SK-MEL-5 (cell line): ENCODE measurements at regions not wholly inside any gene's neighbourhood (a gene's known extent, or its start where the extent isn't known, plus 50 kb on each side); places are given as distances from the start of the nearest gene placed in this dataset.
A peak's percentile ranks its signal among the peaks of the same experiment; 100 is the strongest.
"Not testable (repeated sequence)": the region's sequence is repeated elsewhere in the genome, so short reads cannot be mapped to it uniquely, and the experiment has no call there.

Source experiments
- DNase-seq: peaks from one replicate; pipeline ENCODE4 v3.0.0-alpha.2; 2016; ENCODE audit warnings: low read depth, low spot score
- in situ Hi-C: cut with HindIII; loops from 2 replicates; pipeline ENCODE4 v1.10.0; 2016; ENCODE audit warnings: low sequenced_read_pairs, high pct_unique_total_duplicates, low pct_unique_long_range_greater_than_20kb

GRCh38 chrX:13165266-13166189 lies 121.1 kb upstream of the FAM9C start:
- in situ Hi-C loops, result no loop called here
- DNase-seq, result no peak

- in situ Hi-C loops, result no loop called here
- DNase-seq, result no peak
Measured at GRCh38 chrX:13164611-13165010, 120.2 kb upstream of the FAM9C start.

DNA sequence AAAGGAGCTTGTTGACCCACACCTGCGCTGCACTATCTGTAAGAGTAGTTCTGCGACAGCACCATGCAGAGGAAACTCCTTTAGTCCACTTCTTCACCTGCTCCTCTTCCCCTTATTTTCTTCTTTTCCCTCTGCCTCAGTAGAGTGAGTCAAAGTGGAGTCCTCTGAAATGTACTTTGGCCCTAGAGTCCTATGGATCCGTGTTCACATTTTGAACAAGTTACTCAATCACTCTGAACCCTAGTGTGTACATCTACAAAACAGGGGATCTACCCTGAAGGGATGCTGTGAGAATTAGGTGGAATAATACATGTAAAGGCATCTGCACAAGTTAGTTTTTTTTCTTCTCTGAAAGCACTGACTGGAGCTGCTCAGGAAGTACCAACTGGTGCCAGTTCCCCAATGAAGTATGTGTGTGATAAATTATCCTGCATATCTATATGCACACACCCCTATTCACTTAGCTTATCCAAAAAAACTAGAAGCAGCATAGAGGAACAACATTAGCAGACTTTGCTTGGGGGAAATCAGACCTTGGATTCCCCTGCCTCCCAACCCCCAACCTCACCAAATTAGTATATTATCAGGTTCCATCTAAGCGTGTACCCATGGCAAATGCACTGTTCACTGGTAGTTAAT lies 118.5 kb upstream of the FAM9C start:
- in situ Hi-C loops, result no loop called here
- no peak for DNase-seq

- in situ Hi-C loops, result no loop called here
- DNase-seq, result no peak
Measured at GRCh38 chrX:13159886-13160285, 115.5 kb upstream of the FAM9C start.

GRCh38 chrX:13158911-13159310 lies 114.5 kb upstream of the FAM9C start:
- DNase-seq, result no peak
- in situ Hi-C loops, result no loop called here

DNA sequence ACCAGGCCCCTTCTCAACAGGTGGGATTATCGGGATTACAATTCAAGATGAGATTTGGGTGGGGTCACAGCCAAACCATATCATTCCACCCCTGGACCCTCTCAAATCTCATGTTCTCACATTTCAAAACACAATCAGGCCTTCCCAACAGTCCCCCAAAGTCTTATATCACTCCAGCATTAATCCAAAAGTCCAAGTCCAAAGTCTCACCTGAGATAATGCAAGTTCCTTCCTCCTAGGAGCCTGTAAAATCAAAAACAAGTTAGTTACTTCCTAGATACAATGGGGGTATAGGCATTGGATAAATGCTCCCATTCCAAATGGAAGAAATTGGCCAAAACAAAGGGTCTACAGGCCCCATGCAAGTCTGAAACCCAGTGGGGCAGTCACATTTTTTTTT lies 111.1 kb upstream of the FAM9C start:
- in situ Hi-C loops, DNase-seq: not testable (repeated sequence)

DNA sequence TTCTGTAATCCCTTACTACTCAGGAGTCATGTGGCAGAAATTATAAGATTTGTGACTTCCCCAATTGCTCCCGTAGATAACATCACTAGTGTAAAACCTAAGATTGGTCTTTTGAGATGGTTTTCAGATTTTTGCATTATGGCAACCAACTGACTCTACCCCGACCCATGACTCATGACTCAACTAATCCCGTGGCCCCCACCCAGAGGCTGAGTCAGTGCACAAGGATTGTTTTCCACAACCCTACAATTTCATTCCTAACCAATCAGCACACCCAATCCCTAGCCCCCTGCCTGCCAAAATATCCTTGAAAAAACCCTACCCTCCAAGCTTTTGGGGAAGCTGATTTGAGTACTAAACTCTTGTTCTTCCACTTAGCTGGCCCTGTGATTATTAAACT lies 109.4 kb upstream of the FAM9C start:
- no peak for DNase-seq
- in situ Hi-C loops, result no loop called here

DNA sequence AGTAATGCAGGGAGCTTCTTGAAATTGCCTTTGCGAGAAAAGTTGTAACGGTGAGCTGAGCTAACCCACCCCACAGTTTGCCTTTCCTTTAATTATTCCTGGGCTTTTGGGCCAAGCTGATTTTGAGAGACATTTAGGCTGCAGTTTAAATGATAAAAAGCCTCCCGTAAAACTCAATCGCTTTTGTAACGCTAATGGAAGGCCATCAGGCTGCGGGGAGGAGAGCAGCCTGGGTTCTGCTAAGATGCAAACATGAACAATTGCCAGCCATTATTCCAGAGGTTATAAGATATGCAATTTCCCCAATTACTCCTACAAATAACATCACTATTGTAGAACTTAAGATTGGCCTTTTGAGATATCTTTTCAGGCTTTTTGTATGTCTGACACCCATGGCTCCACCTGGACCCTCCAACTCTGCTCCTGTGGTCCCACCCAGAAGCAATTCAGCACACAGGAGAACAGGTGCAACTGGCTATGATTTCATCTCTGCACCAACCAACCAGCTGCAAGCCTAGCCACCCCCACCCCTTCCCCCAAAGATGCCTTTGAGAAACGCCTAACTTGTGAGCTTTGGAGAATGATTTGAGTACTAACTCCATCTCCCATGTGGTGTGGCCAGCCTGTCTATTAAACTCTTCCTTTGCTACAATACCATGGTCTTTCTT lies 108.2 kb upstream of the FAM9C start:
- DNase-seq, result no peak
- in situ Hi-C loops, result no loop called here

- in situ Hi-C loops, result no loop called here
- no peak for DNase-seq
Measured at GRCh38 chrX:13151828-13152517, 107.6 kb upstream of the FAM9C start.

- DNase-seq, result no peak
- in situ Hi-C loops, result no loop called here
Measured at GRCh38 chrX:13149702-13150350, 105.4 kb upstream of the FAM9C start.

DNA sequence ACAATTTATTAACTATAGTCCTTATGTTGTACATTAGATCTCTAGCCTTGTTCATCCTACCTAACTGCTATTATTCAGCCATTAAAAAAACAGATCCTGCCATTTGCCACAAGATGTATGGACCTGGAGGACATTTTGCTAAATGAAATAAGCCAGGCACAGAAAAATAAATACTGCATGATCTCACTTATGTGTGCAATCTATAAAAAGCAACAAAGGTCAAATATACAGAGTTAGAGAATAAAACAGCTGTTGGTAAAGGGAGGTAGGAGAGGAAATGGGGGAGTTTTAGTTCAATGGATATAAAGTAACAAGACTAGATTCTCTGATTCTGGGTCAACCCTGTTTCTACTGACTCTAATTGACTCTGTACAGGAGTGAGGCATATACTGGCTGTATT lies 103.3 kb upstream of the FAM9C start:
- DNase-seq, result no peak
- in situ Hi-C loops, result no loop called here

GRCh38 chrX:13147147-13147546 lies 102.7 kb upstream of the FAM9C start:
- in situ Hi-C loops, result no loop called here

DNA sequence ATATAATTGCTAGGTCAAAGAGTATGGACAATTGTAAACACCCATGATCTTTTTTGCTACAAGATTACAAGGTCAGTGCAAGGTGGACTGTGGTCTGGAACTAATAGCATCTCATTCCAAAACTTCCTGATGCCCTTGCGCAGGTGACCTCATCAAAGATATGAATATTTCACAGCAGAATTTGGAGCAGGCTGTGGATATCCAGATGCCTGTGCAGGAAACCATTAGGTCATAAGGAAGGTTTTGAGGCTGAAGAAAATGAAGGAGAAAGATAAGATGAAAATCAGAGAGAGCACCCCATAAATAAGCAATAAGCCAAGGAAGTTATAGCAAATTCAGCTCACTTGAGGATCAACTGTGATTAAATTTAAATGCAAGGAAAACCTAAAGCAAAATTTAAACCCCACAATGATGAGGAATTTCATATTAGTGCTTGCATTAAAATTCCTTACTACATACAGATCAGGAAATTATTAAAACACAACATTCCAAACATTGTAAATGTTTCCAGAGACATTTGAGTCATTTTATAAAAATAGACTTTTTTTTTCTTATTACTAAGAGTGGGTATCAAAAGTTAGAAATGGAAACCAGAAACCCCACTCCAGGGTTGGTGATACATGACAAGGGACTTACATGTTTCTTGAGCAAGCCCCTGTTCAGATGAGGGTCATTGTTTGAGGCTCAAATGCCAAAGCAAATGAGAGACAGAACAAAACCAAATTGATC lies 100.7 kb upstream of the FAM9C start:
- in situ Hi-C loops, result no loop called here
- DNase-seq, result no peak

More at GRCh38 chrX:13147147-13147546, 102.7 kb upstream of the FAM9C start:
- no peak for DNase-seq

DNA sequence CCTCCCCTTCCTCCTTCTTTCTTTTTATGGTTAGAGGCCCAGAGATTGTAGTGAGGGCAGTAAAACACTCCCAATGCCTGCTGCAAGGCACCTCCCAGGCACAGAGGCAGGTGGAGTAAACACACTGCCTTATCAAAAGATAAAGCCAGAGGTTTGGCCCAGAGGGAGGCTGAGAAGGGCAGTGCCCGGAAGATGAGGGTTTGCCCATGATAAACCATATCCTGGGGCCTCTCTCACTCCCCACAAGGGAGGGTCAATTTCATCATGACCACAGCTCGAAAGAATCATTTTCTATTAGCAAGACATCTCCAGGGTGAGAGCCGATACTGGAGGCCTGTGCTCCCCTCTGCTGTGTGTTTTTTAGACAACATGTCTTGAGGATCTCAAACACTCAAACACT lies 98.5 kb upstream of the FAM9C start:
- DNase-seq, result no peak
- in situ Hi-C loops, result no loop called here

- in situ Hi-C loops, result no loop called here
- no peak for DNase-seq
Measured at GRCh38 chrX:13140007-13140406, 95.6 kb upstream of the FAM9C start.

- DNase-seq, result peak; percentile 93
- in situ Hi-C loops, result no loop called here
Measured at GRCh38 chrX:13131396-13132137, 87.1 kb upstream of the FAM9C start.
